ENCODE measurements at regions not wholly inside any gene's neighbourhood (a gene's known extent, or its start where the extent isn't known, plus 50 kb on each side); places are given as distances from the start of the nearest gene placed in this dataset.

DNA sequence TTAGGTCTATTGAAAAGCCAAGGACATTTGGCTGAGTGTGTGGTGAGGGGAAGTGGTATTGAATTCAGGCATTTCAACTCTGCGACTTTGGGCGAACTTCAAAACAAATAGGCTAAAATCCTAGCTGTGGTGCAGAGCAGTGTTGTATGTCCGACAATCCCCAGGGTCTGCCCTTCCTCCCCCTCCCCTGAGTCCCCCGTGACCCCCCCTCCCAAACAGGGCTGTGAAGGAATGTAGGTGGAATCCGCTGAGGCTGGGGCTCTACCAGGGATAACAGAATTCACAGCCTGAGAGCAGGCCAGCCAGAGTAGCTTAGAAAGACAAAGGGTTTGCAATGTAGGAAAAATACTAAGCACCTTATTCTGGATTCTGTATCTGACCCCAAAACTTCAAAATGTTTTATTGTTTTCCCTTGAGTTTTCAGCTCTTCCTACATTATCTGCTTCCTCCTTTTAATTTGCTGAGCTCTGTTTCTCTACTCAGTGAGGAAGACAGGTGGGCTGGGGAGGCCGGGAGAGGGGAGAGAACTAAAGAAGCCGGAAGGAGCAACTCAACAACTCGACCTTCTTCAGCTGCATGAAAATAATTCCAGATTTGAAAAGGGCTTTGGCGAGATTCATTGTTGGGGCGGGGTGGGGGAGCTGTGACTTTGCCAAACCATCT, 315.2 kb downstream of the BLID start:
- Histone ChIP-seq H3K79me2 (ENCODE audit: control insufficient read depth, insufficient read depth, low read length, unreplicated experiment) (no peaks in the 10 kb centered on the region), H3K4me3 (ENCODE audit: low read depth, low read length) (no peak overlapping the region), H3K4me1 (ENCODE audit: control insufficient read depth, insufficient read depth, low read length, unreplicated experiment) (no peaks in the 10 kb centered on the region), H3K27ac (ENCODE audit: low read depth, low read length) (no peak overlapping the region), H2AFZ (ENCODE audit: low read length, unreplicated experiment) (no peak overlapping the region), H3K27me3 (ENCODE audit: insufficient read depth, low read length) (no peaks in the 10 kb centered on the region), H3K36me3 (ENCODE audit: insufficient read depth, low read length) (no peaks in the 10 kb centered on the region)

DNA sequence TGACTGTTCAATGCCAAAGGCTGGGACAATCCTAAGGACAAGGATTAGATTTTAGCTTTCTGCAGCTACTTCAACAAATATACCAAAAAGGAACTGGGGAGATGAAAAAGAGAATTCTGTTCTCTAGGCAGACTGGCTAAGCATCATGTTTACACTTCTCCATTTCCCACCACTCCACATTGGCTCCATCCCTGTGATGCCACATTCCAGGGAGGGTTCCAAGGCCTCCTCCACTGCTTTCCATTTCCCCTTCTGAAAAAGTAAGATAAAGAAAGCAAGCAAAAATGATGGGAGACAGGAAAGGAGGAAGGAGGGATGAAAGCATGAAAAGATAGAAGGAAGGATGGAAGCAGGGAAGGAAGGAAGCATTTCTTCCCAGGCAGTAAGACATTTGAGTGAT, 315.8 kb downstream of the BLID start:
- no peaks in the 10 kb centered on the region for H3K4me1 ChIP-seq (ENCODE audit: control insufficient read depth, insufficient read depth, low read length, unreplicated experiment)
- no peaks in the 10 kb centered on the region for H3K36me3 ChIP-seq (ENCODE audit: insufficient read depth, low read length)
- no peak overlapping the region for H3K4me3 ChIP-seq (ENCODE audit: low read depth, low read length)
- H3K79me2 ChIP-seq (ENCODE audit: control insufficient read depth, insufficient read depth, low read length, unreplicated experiment): no peaks in the 10 kb centered on the region
- H3K27me3 ChIP-seq (ENCODE audit: insufficient read depth, low read length): no peaks in the 10 kb centered on the region
- no peak overlapping the region for H3K27ac ChIP-seq (ENCODE audit: low read depth, low read length)
- no peak overlapping the region for H2AFZ ChIP-seq (ENCODE audit: low read length, unreplicated experiment)

DNA sequence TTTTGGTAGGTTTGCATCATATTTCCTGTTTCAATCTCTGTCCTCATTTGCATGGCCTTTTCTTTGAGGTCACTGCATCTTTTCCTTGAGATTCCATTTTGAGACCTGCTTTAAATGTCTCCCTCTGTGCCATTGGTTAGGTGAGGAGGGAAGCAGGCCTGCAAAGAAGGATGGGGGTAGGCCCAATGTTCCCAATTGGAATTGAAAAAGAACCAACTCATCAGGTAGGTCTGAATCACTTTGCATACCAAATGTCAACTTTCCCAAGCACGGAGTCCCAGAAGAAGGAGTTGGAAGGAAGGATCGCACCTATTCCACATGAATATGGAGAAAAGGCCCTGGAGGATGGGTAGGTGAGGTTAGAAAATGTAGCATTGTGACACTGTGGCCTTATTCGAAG, 318.5 kb downstream of the BLID start:
- no peaks in the 10 kb centered on the region for H3K4me1 ChIP-seq (ENCODE audit: control insufficient read depth, insufficient read depth, low read length, unreplicated experiment)
- H3K4me3 ChIP-seq (ENCODE audit: low read depth, low read length): no peak overlapping the region
- no peaks in the 10 kb centered on the region for H3K27me3 ChIP-seq (ENCODE audit: insufficient read depth, low read length)
- H3K27ac ChIP-seq (ENCODE audit: low read depth, low read length): no peak overlapping the region
- no peaks in the 10 kb centered on the region for H3K36me3 ChIP-seq (ENCODE audit: insufficient read depth, low read length)
- no peak overlapping the region for H2AFZ ChIP-seq (ENCODE audit: low read length, unreplicated experiment)
- H3K79me2 ChIP-seq (ENCODE audit: control insufficient read depth, insufficient read depth, low read length, unreplicated experiment): no peaks in the 10 kb centered on the region

DNA sequence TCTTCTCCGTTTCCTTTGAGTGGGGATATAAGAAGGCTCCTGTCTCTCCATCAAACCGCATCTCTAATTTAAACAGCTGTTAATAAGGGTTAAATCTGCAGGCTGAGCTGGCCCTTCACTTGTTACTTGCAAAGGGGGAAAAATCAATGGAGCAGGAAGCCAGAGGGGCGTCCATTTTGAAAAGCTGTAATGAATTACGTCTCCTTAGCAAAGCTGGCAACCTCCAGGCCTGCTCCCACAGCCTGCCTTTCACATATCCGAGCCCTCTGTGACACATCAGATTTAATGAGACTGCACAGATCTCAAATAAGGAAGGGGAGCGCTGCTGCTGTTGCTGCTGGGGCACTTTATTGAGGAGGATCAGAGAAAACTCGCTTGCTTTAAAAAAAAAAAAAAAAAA, 320.8 kb downstream of the BLID start:
- no peaks in the 10 kb centered on the region for H3K79me2 ChIP-seq (ENCODE audit: control insufficient read depth, insufficient read depth, low read length, unreplicated experiment)
- no peak overlapping the region for H3K27ac ChIP-seq (ENCODE audit: low read depth, low read length)
- H3K4me1 ChIP-seq (ENCODE audit: control insufficient read depth, insufficient read depth, low read length, unreplicated experiment): no peaks in the 10 kb centered on the region
- no peaks in the 10 kb centered on the region for H3K27me3 ChIP-seq (ENCODE audit: insufficient read depth, low read length)
- H3K36me3 ChIP-seq (ENCODE audit: insufficient read depth, low read length): no peaks in the 10 kb centered on the region
- H3K4me3 ChIP-seq (ENCODE audit: low read depth, low read length): no peak overlapping the region
- H2AFZ ChIP-seq (ENCODE audit: low read length, unreplicated experiment): no peak overlapping the region

DNA sequence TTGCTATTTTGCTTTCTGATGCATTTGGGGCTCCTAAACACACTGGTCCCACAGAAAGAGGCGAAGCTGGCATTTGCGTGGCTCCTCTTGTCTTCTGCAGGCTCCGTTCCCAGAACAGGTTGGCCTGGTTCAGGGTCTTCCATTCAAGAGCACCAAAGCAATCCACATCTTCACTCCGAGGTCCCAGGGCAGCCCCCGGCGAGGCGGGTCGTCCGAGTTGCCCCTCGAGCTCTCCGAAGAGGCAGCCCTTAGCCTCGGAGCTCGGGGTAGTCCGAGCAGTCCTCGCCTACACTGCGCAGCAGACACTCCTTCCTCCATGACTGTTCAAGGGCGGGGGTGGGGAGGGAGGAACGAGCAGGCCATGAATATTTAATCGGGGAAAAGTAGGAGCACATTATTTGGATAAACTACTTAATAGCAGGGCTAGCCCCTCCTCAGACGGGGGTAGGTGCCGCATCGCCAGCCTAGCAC, 321.3 kb downstream of the BLID start:
- Histone ChIP-seq H3K27me3 (ENCODE audit: insufficient read depth, low read length) (no peaks in the 10 kb centered on the region), H2AFZ (ENCODE audit: low read length, unreplicated experiment) (no peak overlapping the region), H3K36me3 (ENCODE audit: insufficient read depth, low read length) (no peaks in the 10 kb centered on the region), H3K79me2 (ENCODE audit: control insufficient read depth, insufficient read depth, low read length, unreplicated experiment) (no peaks in the 10 kb centered on the region), H3K27ac (ENCODE audit: low read depth, low read length) (no peak overlapping the region), H3K4me3 (ENCODE audit: low read depth, low read length) (no peak overlapping the region), H3K4me1 (ENCODE audit: control insufficient read depth, insufficient read depth, low read length, unreplicated experiment) (no peaks in the 10 kb centered on the region)

DNA sequence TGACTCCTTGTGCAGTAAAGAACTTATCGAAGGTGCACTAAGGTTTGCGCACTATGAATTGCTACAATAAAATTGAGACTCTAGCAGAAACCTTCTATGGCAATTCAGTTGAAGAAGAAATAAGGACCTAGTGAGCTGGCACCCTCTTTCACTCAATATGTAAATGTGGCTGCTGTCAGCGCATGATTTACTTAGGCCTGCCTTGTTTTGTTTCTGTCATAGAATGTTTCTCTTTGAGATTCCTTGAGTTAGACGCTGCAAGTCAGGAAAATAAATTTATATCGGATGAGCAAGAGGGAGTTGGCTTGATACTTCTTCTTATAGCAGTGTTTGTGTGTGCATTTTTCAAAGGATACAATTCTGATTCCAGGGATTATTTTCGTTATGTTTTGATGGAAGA, 322.1 kb downstream of the BLID start:
- Histone ChIP-seq H3K4me3 (ENCODE audit: low read depth, low read length) (no peak overlapping the region), H3K27ac (ENCODE audit: low read depth, low read length) (no peak overlapping the region), H2AFZ (ENCODE audit: low read length, unreplicated experiment) (no peak overlapping the region), H3K36me3 (ENCODE audit: insufficient read depth, low read length) (no peaks in the 10 kb centered on the region), H3K4me1 (ENCODE audit: control insufficient read depth, insufficient read depth, low read length, unreplicated experiment) (no peaks in the 10 kb centered on the region), H3K27me3 (ENCODE audit: insufficient read depth, low read length) (no peaks in the 10 kb centered on the region), H3K79me2 (ENCODE audit: control insufficient read depth, insufficient read depth, low read length, unreplicated experiment) (no peaks in the 10 kb centered on the region)

DNA sequence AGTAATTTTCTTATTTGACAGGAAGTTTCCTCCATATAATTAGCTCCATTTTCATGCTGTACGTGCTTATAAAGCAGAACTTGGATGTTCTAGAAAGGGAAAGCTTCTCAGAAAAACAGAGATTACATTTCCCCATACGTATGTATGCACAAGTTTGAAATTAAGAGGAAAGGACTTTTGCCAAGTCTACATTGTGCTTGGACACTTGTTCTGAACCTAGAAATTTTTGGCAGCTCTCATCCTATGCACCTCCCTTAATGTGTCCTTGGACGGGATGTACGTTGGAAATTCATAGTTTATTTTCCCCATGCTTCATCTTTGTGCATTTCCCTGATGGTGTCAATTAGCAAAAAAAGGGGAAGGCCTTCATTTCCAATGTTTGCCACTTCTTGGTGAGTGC, 322.7 kb downstream of the BLID start:
- Histone ChIP-seq H3K27ac (ENCODE audit: low read depth, low read length) (no peak overlapping the region), H3K4me1 (ENCODE audit: control insufficient read depth, insufficient read depth, low read length, unreplicated experiment) (no peaks in the 10 kb centered on the region)

DNA sequence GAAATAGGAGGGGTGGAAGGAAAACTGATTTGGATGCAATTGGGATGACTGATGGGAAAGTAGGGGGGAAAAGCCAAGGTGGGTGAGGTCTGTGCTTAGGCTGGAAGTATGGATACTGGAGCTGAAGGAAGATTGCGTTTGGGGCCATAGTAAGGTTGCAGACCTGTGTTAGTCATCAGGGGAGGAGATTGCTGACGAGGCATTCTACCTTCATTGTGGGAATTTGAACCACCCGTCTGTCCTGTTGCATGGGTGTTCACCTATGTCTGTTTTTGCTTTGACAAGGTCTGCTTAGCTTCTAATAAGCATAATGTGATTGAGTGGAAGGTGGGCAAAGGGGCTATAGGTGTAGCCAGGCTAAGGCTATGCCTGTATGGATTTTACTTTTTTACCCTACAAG, 323.8 kb downstream of the BLID start:
- no peaks in the 10 kb centered on the region for H3K27me3 ChIP-seq (ENCODE audit: insufficient read depth, low read length)
- no peak overlapping the region for H2AFZ ChIP-seq (ENCODE audit: low read length, unreplicated experiment)
- H3K36me3 ChIP-seq (ENCODE audit: insufficient read depth, low read length): no peaks in the 10 kb centered on the region
- no peaks in the 10 kb centered on the region for H3K4me1 ChIP-seq (ENCODE audit: control insufficient read depth, insufficient read depth, low read length, unreplicated experiment)
- no peak overlapping the region for H3K27ac ChIP-seq (ENCODE audit: low read depth, low read length)
- H3K4me3 ChIP-seq (ENCODE audit: low read depth, low read length): no peak overlapping the region
- no peaks in the 10 kb centered on the region for H3K79me2 ChIP-seq (ENCODE audit: control insufficient read depth, insufficient read depth, low read length, unreplicated experiment)

More for the DNA sequence above, 322.7 kb downstream of the BLID start:
- H3K36me3 ChIP-seq (ENCODE audit: insufficient read depth, low read length): no peaks in the 10 kb centered on the region
- H2AFZ ChIP-seq (ENCODE audit: low read length, unreplicated experiment): no peak overlapping the region
- H3K4me3 ChIP-seq (ENCODE audit: low read depth, low read length): no peak overlapping the region
- H3K79me2 ChIP-seq (ENCODE audit: control insufficient read depth, insufficient read depth, low read length, unreplicated experiment): no peaks in the 10 kb centered on the region
- H3K27me3 ChIP-seq (ENCODE audit: insufficient read depth, low read length): no peaks in the 10 kb centered on the region

DNA sequence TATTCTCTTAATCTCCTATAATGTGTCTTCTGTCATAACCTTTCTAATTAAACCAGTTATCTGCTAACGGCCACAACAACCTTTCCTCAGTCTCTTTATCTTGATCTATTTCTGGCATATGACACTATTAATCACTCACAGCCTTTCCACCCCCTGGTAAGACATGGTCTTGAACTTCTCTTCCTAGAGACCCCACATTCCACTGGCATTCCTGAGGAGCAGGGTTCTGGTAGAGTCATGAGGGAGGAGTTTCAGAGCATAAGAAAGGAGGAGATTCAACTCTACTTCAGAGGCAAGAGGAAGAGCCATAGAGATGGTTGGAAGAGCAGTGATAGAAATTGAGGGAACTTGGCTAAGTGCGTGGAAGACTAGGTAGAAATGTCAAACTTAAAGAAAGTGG, 325.6 kb downstream of the BLID start:
- Histone ChIP-seq H3K27me3 (ENCODE audit: insufficient read depth, low read length) (no peaks in the 10 kb centered on the region), H3K4me3 (ENCODE audit: low read depth, low read length) (no peak overlapping the region), H3K4me1 (ENCODE audit: control insufficient read depth, insufficient read depth, low read length, unreplicated experiment) (no peaks in the 10 kb centered on the region), H3K36me3 (ENCODE audit: insufficient read depth, low read length) (no peaks in the 10 kb centered on the region), H3K27ac (ENCODE audit: low read depth, low read length) (no peak overlapping the region), H3K79me2 (ENCODE audit: control insufficient read depth, insufficient read depth, low read length, unreplicated experiment) (no peaks in the 10 kb centered on the region), H2AFZ (ENCODE audit: low read length, unreplicated experiment) (no peak overlapping the region)

DNA sequence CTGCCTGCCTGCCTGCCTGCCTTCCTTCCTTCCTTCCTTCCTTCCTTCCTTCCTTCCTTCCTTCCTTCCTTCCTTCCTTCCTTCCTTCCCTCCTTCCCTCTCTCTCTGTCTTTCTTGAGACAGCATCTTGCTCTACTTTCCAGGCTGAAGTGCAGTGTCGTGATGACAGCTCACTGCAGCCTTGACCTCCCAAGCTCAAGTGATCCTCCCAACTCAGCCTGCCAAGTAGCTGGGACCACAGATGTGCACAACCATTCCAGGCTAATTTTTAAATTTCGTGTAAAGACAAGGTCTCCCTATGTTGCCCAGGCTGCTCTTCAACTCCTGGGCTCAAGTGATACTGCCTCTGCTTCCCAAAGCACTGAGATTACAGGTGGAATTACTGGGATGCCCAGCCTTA, 328.2 kb upstream of the SORL1-AS1 start:
- Histone ChIP-seq H3K27ac (ENCODE audit: low read depth, low read length) (no peak overlapping the region), H2AFZ (ENCODE audit: low read length, unreplicated experiment) (no peak overlapping the region), H3K4me1 (ENCODE audit: control insufficient read depth, insufficient read depth, low read length, unreplicated experiment) (peaks cover 3% of the 10 kb centered on the region), H3K4me3 (ENCODE audit: low read depth, low read length) (no peak overlapping the region), H3K79me2 (ENCODE audit: control insufficient read depth, insufficient read depth, low read length, unreplicated experiment) (no peaks in the 10 kb centered on the region), H3K27me3 (ENCODE audit: insufficient read depth, low read length) (no peaks in the 10 kb centered on the region), H3K36me3 (ENCODE audit: insufficient read depth, low read length) (no peaks in the 10 kb centered on the region)

DNA sequence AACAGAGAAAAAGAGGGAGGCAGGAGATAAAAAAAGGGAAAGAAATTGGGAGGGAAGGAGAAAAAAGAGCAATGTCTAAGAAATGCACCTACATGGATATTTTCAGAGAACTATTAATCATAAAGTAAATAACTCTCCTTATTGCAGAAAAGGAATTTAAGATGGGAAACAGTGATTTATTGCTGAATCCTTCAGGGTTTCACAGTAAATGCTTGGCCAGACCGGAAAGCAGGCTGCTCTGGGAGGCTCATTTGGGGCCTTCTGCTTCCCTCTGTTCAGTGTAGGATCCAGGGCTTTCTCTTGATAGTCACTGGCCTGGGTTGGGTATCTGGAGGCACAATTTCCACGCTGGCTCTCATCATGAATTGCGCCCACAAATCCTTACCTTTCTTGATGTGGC, 324.3 kb upstream of the SORL1-AS1 start:
- no peak overlapping the region for H2AFZ ChIP-seq (ENCODE audit: low read length, unreplicated experiment)
- no peaks in the 10 kb centered on the region for H3K79me2 ChIP-seq (ENCODE audit: control insufficient read depth, insufficient read depth, low read length, unreplicated experiment)
- H3K36me3 ChIP-seq (ENCODE audit: insufficient read depth, low read length): no peaks in the 10 kb centered on the region
- no peak overlapping the region for H3K4me3 ChIP-seq (ENCODE audit: low read depth, low read length)
- no peak overlapping the region for H3K27ac ChIP-seq (ENCODE audit: low read depth, low read length)
- peaks cover 3% of the 10 kb centered on the region for H3K4me1 ChIP-seq (ENCODE audit: control insufficient read depth, insufficient read depth, low read length, unreplicated experiment)
- H3K27me3 ChIP-seq (ENCODE audit: insufficient read depth, low read length): no peaks in the 10 kb centered on the region

All from ACC112 (cell line).